HL-60 (cell line): ENCODE measurements at regions not wholly inside any gene's neighbourhood (a gene's known extent, or its start where the extent isn't known, plus 50 kb on each side); places are given as distances from the start of the nearest gene placed in this dataset.

Experiments
- CTCF ChIP-seq: IDR thresholded peaks from one replicate; pipeline ENCODE4 v1.5.1; 2011; ENCODE audit warnings: low read length, control low read depth, inconsistent platforms; ENCODE audit not compliant: insufficient read depth
- GABPA ChIP-seq: IDR thresholded peaks from 2 replicates; pipeline ENCODE4 v1.6.1; 2012; ENCODE audit warnings: low read depth
- REST ChIP-seq: IDR thresholded peaks from 2 replicates; pipeline ENCODE4 v1.6.1; 2012; ENCODE audit warnings: low read depth; ENCODE audit not compliant: insufficient replicate concordance

- TF ChIP-seq GABPA (no peak), CTCF (no peak), REST (no peak)
Measured at GRCh38 chr4:10175626-10176025, 59.0 kb upstream of the WDR1 start.
